GM19455 (cell line): ENCODE measurements at regions not wholly inside any gene's neighbourhood (a gene's known extent, or its start where the extent isn't known, plus 50 kb on each side); places are given as distances from the start of the nearest gene placed in this dataset.
"Not testable (repeated sequence)": the region's sequence is repeated elsewhere in the genome, so short reads cannot be mapped to it uniquely, and the experiment has no call there.

Source experiments
- ATAC-seq: cut with Tn5 transposase; IDR thresholded peaks from one replicate; pipeline ENCODE4 v1.9.1; 2021; ENCODE audit not compliant: unreplicated experiment

DNA sequence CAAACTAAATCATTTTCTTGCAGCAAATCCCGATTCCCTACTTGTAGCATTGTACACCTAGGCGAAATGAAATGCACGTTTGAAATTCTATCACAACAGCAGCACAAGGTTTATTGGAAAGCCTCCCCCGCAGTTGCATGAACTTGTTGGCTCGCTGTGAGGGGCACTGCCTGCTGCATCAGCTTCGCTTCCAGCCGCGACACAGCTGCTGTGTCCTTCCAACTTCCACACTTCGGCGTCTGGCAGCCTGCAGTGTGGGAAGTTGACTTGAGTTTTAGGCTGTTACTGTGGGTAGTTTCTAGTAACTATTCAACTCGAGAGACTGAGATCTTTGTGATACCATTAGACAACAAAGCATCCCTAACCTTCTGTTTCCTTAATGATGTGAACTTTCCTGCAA is 315.8 kb upstream of the TPK1 start:
- ATAC-seq, result no peak

DNA sequence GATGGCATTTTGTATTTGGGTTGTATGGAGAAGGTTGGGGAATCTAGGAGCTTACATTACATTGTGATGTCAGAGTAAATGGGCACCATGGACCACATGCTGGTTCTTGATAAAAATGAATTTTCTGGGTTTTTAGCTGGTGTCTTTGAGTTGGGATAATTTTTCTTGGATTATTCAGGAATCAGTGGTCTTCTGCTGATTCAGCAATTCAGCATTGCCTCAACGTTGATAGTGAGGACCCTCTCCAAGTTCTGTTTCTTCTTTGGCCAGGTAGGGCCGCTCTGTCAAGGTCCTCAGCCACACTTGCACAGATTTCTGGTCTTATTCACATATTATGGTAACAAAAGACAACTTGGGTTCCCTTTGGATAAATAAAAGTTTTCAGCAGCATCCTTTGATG is 312.0 kb upstream of the TPK1 start:
- no peak for ATAC-seq

DNA sequence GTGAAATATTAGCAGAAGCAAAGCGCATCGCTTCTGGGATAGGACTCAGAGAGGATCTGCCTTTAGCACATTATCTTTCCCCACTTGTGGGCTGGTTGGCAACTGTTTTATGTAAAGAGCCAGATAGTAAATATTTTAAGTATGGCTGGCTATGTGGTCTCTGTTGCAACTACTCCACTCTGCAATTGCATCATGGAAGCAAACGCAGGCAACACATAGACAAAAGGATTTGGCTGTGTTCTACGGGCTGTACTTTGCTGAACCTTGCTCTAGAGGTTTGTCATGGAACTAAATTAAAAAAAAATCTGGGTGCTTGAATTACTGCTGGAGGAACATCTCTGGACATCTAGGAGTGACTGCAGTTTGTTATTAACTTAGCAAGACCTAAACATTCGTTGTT is 307.8 kb upstream of the TPK1 start:
- no peak for ATAC-seq

DNA sequence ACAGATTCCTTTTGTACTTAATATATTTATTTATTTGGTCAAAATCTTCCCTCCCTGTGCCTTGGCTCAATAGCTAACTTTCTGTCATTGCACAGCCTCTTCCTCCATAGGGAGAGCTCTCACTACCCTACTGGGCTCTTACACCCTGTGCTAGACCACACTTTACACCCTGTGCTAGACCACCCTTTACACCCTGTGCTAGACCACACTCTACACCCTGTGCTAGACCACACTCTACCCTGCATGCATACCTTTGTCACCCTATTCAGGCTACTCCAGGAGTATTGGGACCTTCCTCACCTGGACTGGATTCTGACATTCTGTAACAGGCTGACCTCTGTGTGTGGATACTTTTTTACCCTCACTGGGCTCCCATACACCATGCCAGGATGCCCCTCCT is 298.5 kb upstream of the TPK1 start:
- ATAC-seq, result no peak

- no peak for ATAC-seq
Measured at GRCh38 chr7:145123502-145123901, 287.6 kb upstream of the TPK1 start.

DNA sequence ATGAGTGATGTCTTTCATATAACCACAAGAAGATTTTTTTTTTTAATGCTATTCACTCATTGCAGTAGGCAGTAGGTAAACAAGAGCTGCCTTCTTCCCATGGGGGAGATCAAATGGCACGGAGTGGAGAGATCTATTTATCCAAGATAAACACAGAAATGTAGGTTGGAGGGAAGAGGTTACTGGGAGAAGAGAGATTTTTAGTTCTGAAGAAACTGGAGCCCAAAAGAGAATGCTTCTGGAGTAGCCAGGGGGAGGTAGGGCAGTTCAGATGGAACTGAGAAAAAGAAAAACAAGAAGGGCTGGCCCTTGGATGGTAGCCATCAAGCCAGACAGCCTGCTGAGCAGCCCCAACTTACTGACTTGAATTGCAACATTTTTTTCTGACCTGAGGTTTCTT is 270.1 kb upstream of the TPK1 start:
- ATAC-seq, result no peak

GRCh38 chr7:145105561-145105960 is 269.7 kb upstream of the TPK1 start:
- ATAC-seq, result no peak

DNA sequence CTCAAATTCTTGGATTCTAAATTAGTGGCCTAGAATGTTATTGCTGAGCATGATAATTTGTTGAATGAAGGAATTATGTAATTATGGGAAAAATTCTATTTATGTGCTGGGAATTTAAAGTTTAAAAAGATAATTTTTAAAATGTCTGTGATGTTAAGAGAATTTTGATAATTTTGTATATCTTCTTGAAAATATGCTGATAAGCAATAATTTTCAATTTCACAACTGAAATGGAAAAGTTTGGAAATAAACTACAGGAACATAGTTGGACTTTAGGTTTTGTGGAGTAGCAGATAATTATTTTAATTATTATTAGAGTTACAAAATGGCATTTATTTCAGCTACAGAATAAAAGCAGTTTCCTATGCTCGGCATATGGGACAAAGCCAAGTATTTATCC is 268.5 kb upstream of the TPK1 start:
- ATAC-seq, result no peak

GRCh38 chr7:145102199-145102598 is 266.3 kb upstream of the TPK1 start:
- not testable (repeated sequence) for ATAC-seq

DNA sequence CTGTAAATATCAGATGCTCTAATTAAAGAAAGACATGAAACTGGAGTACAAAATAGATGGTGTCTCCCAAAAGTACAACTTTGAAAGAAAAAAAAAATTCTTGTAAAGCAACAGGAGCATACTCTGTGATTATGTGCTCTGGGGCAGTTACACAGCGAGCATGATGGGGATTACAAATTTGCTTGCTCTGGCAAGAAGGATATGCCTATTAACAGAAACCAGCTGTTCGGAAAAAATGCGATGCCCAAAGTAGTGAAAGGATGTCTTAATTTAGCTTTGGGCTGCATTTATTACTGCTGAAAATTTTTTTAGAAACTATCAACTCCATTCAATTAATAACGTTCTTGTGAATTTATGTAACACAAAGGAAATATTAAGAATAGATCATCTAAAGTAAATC is 256.9 kb upstream of the TPK1 start:
- ATAC-seq, result no peak

DNA sequence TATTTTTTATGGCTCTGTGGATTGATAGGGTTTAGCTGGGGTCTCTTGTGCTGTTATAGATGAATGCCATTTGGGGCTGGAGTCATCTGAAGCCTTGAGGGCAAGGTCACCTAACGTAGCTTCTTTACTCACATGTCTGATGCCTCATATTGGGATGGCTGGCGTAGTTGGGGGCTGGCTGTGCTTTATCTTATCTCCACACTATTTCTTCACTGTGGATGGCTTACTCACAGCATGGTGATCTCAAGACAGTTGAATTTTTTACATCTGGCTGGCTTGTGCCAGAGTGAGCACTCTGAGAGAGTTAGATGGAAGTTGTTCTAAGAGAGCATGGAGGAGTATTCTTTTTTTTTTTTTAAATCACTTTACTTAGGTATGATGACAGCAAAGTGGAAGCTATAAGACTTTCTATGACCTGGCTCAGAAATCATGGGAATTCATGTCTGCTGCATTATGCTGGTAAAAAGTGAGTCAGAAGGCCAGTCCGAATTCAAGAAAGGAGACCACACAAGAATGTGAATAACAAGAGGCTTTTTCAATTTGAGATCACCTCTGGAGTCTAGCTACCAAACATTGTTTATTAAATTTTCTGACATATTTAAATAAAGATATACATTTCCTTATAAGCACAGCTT is 252.4 kb upstream of the TPK1 start:
- no peak for ATAC-seq

- ATAC-seq, result no peak
Measured at GRCh38 chr7:145082366-145083161, 246.7 kb upstream of the TPK1 start.

DNA sequence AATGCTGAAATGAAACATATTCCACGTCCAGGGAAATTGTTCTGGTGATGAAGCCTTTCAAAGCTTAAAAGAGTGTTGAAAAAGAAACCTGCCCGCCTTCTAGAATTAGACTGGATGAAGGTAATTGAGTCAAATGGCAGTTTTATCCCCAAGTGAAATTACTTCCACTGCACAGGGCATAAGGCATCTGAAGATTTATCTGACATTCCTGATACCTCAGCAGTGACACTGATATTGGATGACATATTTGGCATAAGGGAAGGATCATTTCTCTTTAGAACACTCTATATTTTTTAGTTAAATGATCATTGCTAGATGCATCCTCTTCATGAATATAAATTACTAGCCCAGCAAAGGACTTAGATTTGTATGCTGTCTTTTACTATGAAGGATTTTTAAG is 229.6 kb upstream of the TPK1 start:
- ATAC-seq, result no peak

- ATAC-seq, result no peak
Measured at GRCh38 chr7:145064114-145064513, 228.3 kb upstream of the TPK1 start.

GRCh38 chr7:145053781-145054180 is 217.9 kb upstream of the TPK1 start:
- ATAC-seq, result no peak

- ATAC-seq, result no peak
Measured at GRCh38 chr7:145050415-145050814, 214.6 kb upstream of the TPK1 start.

DNA sequence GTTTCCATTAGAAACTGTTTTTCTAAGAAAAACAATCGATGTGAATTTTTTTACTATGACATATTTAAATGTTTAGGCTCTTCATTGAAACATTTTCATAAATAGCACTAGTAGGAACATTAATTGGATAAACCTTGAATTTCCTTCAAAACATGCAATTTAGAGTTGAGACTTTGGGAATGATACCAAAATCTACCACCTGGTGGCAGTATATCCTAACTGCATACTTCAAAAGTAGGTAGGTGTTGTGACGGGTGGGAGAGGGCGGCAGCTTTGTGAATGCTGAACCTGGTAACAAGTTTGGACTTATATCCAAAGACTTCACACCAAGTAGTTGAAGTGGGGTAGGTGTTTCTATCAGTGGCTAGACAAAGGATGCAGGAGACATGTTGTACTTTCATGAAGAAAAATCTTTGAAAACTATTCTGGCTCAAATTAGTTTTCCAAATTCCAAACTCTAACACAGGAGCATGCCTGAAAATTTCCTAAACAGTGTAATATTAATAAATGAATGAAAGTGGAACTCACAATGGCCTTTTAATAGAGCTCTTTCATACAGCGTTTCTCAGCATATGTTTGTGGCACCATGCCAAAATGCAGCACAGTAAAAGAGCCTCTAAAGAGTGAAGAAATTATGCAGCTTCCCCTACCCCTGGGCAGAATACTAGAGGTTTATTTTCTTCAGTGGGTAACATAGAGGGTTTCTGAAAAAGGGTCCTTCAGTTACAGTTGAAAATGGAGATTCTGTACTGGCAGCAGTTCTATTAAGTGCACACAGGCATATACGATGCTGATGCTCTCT is 201.0 kb upstream of the TPK1 start:
- ATAC-seq, result peak; percentile 86

- no peak for ATAC-seq
Measured at GRCh38 chr7:145031162-145031561, 195.3 kb upstream of the TPK1 start.

- ATAC-seq, result no peak
Measured at GRCh38 chr7:145030754-145031153, 194.9 kb upstream of the TPK1 start.

DNA sequence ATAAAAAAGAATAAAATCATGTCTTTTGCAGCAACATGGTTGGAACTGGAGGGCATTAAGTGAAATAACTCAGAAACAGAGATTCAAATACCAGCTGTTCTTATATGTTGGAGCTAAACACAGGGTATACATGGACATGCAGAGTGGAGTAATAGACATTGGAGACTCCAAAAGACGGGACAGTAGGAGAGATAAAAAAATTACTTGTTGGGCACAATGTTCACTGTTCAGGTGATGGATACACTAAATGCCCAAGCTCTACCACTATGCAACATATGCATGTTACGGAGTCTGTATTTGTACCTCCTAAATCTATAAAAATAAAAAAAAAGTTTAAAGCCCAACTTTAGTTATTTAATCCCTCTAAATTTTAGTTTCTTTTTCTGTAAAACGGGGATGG is 184.6 kb upstream of the TPK1 start:
- ATAC-seq, result no peak

GRCh38 chr7:145016068-145016467 is 180.2 kb upstream of the TPK1 start:
- no peak for ATAC-seq

GRCh38 chr7:145009876-145010275 is 174.0 kb upstream of the TPK1 start:
- ATAC-seq, result no peak
